Ascending aorta (tissue), 2 donors: ENCODE measurements at regions not wholly inside any gene's neighbourhood (a gene's known extent, or its start where the extent isn't known, plus 50 kb on each side); places are given as distances from the start of the nearest gene placed in this dataset.

Experiments used
- DNase-seq, 2 donors: peaks; one replicate each; pipeline ENCODE4 v3.0.0-alpha.2; 2019; ENCODE audit warnings: low spot score in 2 of 2
- H3K27ac ChIP-seq, 2 donors: fragments of 200-600 bp; sonication (generic); one replicate each; pipeline ENCODE4 v1.5.1; 2016 to 2017; ENCODE audit warnings: mild to moderate bottlenecking in 1 of 2
- H3K27me3 ChIP-seq: fragments of 200-600 bp; sonication (generic); one replicate; pipeline ENCODE4 v1.5.1; 2017
- H3K36me3 ChIP-seq, 2 donors: fragments of 200-600 bp; sonication (generic); one replicate each; pipeline ENCODE4 v1.5.1; 2016
- H3K4me1 ChIP-seq, 2 donors: fragments of 200-600 bp; sonication (generic); one replicate each; pipeline ENCODE4 v1.5.1; 2016 to 2017; ENCODE audit warnings: mild to moderate bottlenecking in 1 of 2
- H3K4me3 ChIP-seq, 2 donors: fragments of 200-600 bp; sonication (generic); one replicate each; pipeline ENCODE4 v1.5.1; 2016 to 2017; ENCODE audit warnings: mild to moderate bottlenecking in 1 of 2
- H3K9me3 ChIP-seq, 2 donors: fragments of 200-600 bp; sonication (generic); one replicate each; pipeline ENCODE4 v1.5.1; 2016
- CTCF ChIP-seq, 3 experiments: fragments of 200-600 bp in 2 of 3; fragments of 450-650 bp in 1 of 3; sonication (generic) in 2 of 3; IDR thresholded peaks; one replicate each; pipeline ENCODE4 v1.5.1; 2016 to 2019; ENCODE audit warnings: antibody characterized with exemption in 3 of 3, mild to moderate bottlenecking in 1 of 3, moderate library complexity in 1 of 3
- intact Hi-C: fragments of 100-400 bp; cut with DNase I; formaldehyde crosslinking; loops from one replicate; pipeline ENCODE4 v1.15.1; 2023

DNA sequence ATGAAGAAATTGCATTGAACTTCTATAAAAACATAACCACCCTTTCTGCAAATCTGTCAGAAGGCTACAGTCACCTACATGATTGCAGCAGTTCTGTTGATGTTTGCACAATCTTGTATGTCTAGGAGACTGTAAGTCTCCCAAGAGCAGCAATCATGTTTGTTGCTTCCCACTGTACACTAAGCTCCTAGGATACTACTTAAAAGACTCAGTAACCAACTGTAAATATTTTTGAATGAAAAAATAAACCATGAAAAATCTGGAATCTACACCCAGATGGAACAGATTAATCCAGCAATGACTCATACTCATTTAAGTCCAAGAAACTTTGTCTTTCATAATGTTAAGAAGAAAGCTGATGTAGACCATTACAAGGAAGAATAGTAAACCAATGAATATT, 168.5 kb upstream of the ATXN1 start:
- H3K4me1 ChIP-seq = no peaks in the 10 kb centered on the region
- DNase-seq = no peak

GRCh38 chr6:16928387-16928786, 167.1 kb upstream of the ATXN1 start:
- no peak for TF ChIP-seq CTCF (IDR thresholded peaks at IDR 0.05)
- Histone ChIP-seq H3K36me3 (no peaks in the 10 kb centered on the region), H3K27ac (no peak overlapping the region), H3K9me3 (no peaks in the 10 kb centered on the region), H3K27me3 (no peaks in the 10 kb centered on the region), H3K4me3 (no peak overlapping the region), H3K4me1 (no peaks in the 10 kb centered on the region)
- intact Hi-C loops = no loop called here
- no peak for DNase-seq

More for the DNA sequence above, 168.5 kb upstream of the ATXN1 start:
- intact Hi-C loops = no loop called here
- H3K36me3 ChIP-seq = no peaks in the 10 kb centered on the region
- H3K9me3 ChIP-seq = no peaks in the 10 kb centered on the region
- no peak overlapping the region for H3K27ac ChIP-seq
- no peak for TF ChIP-seq CTCF (IDR thresholded peaks at IDR 0.05)
- no peak overlapping the region for H3K4me3 ChIP-seq
- no peaks in the 10 kb centered on the region for H3K27me3 ChIP-seq

- H3K4me1 ChIP-seq = no peaks in the 10 kb centered on the region
- DNase-seq = no peak
- intact Hi-C loops = no loop called here
- no peak overlapping the region for H3K27ac ChIP-seq
- no peak overlapping the region for H3K4me3 ChIP-seq
- TF ChIP-seq CTCF (IDR thresholded peaks at IDR 0.05) = no peak
- H3K27me3 ChIP-seq = no peaks in the 10 kb centered on the region
- no peaks in the 10 kb centered on the region for H3K36me3 ChIP-seq
- no peaks in the 10 kb centered on the region for H3K9me3 ChIP-seq
Measured at GRCh38 chr6:16927205-16927604, 165.9 kb upstream of the ATXN1 start.

DNA sequence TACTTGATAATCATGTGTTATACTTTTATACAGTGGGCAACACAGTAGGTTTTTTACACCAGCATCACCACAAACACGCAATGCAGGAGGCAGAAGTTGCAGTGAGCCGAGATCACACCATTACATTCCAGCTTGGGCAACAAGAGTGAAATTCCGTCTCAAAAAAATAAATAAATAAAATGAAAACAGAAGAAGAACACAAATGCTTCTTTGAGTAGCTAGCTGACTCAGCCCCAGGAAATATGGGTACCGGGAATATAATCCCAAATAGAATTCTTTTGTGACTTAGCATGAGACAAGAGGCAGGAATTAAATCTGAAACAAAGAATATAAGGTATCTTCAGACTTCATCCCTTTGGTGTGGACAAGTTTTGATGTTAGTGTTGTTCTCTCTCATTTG, 164.2 kb upstream of the ATXN1 start:
- intact Hi-C loops = no loop called here
- Histone ChIP-seq H3K4me1 (no peaks in the 10 kb centered on the region), H3K9me3 (no peaks in the 10 kb centered on the region), H3K36me3 (no peaks in the 10 kb centered on the region), H3K4me3 (no peak overlapping the region), H3K27me3 (no peaks in the 10 kb centered on the region), H3K27ac (no peak overlapping the region)
- DNase-seq = no peak
- no peak for TF ChIP-seq CTCF (IDR thresholded peaks at IDR 0.05)

- no peaks in the 10 kb centered on the region for H3K27me3 ChIP-seq
- H3K4me3 ChIP-seq = no peak overlapping the region
- H3K4me1 ChIP-seq = no peaks in the 10 kb centered on the region
- no peak for DNase-seq
- intact Hi-C loops = no loop called here
- no peak overlapping the region for H3K27ac ChIP-seq
- H3K36me3 ChIP-seq = no peaks in the 10 kb centered on the region
- H3K9me3 ChIP-seq = no peaks in the 10 kb centered on the region
- TF ChIP-seq CTCF (IDR thresholded peaks at IDR 0.05) = no peak
Measured at GRCh38 chr6:16922282-16922681, 161.0 kb upstream of the ATXN1 start.

DNA sequence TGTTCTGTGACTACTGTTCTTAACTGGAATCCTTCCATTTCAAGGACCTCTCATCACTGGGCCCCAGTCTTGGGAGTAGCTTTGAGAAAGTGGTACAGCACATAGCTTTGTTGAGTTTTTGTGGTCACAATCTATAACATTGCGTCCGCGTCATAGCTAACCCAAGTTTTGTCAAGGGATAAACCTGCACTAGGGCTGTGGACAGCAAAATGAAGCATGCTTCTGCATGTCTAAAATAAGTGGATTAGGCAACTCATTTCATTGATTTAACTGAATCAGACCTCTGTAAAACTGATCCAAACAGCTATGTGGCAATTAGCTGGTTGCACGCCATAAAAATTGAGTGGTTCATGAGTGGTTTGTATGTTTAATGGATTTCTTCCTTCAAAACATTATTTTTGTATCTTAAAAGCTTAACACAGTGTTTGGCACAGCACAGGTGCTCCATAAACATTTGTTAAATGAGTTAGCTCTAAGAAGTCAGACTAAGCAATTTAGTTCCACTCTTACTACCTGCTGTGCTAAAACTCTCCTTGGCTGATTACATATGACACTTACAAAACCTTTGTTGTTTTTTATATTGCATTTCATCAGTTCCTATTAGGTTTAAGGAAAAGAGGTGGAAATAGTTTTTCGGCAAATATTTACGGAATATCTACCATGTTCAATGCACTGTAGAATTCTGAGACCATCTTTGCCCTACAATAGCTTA, 160.3 kb upstream of the ATXN1 start:
- Histone ChIP-seq H3K36me3 (no peaks in the 10 kb centered on the region), H3K4me3 (no peak overlapping the region), H3K27ac (no peak overlapping the region), H3K9me3 (no peaks in the 10 kb centered on the region), H3K4me1 (no peaks in the 10 kb centered on the region), H3K27me3 (no peaks in the 10 kb centered on the region)
- no peak for TF ChIP-seq CTCF (IDR thresholded peaks at IDR 0.05)
- intact Hi-C loops = no loop called here
- no peak for DNase-seq
